Thyroid gland (tissue), 4 donors: ENCODE measurements at regions not wholly inside any gene's neighbourhood (a gene's known extent, or its start where the extent isn't known, plus 50 kb on each side); places are given as distances from the start of the nearest gene placed in this dataset.

Experiments
- DNase-seq, 2 donors: peaks; one replicate each; pipeline ENCODE4 v3.0.0-alpha.2; 2019
- H3K27ac ChIP-seq, 3 donors: fragments of 200-600 bp; sonication (generic); 1 replicate in 2 of 3; 2 replicates in 1 of 3; pipeline ENCODE4 v1.5.1; 2016 to 2019; ENCODE audit warnings: mild to moderate bottlenecking in 1 of 3, moderate library complexity in 1 of 3
- H3K27me3 ChIP-seq: fragments of 200-600 bp; sonication (generic); one replicate; pipeline ENCODE4 v1.5.1; 2019
- H3K36me3 ChIP-seq, 2 donors: fragments of 200-600 bp; sonication (generic); one replicate each; pipeline ENCODE4 v1.5.1; 2016 to 2019
- H3K4me1 ChIP-seq, 2 donors: fragments of 200-600 bp; sonication (generic); one replicate each; pipeline ENCODE4 v1.5.1; 2017 to 2019
- H3K4me3 ChIP-seq, 3 donors: fragments of 200-600 bp; sonication (generic); replicated peaks in 1 of 3; 1 replicate in 2 of 3; 2 replicates in 1 of 3; pipeline ENCODE4 v1.5.1; 2016; ENCODE audit warnings: mild to moderate bottlenecking in 1 of 3
- H3K9me3 ChIP-seq: fragments of 200-600 bp; sonication (generic); one replicate; pipeline ENCODE4 v1.5.1; 2017
- POLR2A ChIP-seq, 2 donors: fragments of 450-650 bp; IDR thresholded peaks; one replicate each; pipeline ENCODE4 v1.6.1; 2017; ENCODE audit warnings: antibody characterized with exemption in 2 of 2, mild to moderate bottlenecking in 2 of 2, moderate library complexity in 1 of 2
- WGBS, 2 donors: methylation state at CpG; one replicate each; pipeline ENCODE4 v1.1.5; 2017; 5-methylcytosine and 5-hydroxymethylcytosine counted together
- intact Hi-C: fragments of 100-400 bp; cut with DNase I; formaldehyde crosslinking; loops from one replicate; pipeline ENCODE4 v1.15.1; 2023
- TF ChIP-seq, protein P1 (sequence below), 6 experiments: fragments of 200-600 bp in 3 of 6; fragments of 450-650 bp in 3 of 6; sonication (generic) in 3 of 6; IDR thresholded peaks; one replicate each; pipeline ENCODE4 v1.5.1; 2016 to 2019; ENCODE audit warnings: antibody characterized with exemption in 6 of 6, mild to moderate bottlenecking in 2 of 6, inconsistent platforms in 1 of 6, moderate library complexity in 1 of 6

DNA sequence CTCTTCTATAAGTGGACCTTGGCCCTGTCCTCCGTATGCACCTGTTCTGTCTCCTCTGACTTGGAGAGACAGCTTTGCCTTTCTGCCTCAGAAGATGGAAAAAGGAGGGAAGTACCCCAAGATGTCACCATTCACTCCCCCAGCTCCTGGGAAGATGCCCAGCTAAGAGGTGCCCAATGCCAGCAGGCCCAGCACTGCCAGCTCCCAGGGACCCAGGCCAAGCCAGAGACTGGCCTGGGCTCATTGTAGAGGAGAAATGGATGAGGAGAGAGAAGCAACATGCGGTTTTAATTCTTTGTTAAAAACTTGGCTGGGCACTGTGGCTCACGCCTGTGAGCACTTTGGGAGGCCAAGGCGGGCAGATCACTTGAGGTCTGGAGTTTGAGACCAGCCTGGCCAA lies 111.5 kb upstream of the ZNF507 start:
- Histone ChIP-seq H3K36me3 (no peaks in the 10 kb centered on the region), H3K9me3 (no peaks in the 10 kb centered on the region), H3K4me3 (no peak overlapping the region), H3K27me3 (no peaks in the 10 kb centered on the region), H3K27ac (no peak overlapping the region), H3K4me1 (no peaks in the 10 kb centered on the region)
- 83 to 94% methylated on average over 4 of the region's 4 CpGs for WGBS, 2 donors
- TF ChIP-seq, protein P1, sequence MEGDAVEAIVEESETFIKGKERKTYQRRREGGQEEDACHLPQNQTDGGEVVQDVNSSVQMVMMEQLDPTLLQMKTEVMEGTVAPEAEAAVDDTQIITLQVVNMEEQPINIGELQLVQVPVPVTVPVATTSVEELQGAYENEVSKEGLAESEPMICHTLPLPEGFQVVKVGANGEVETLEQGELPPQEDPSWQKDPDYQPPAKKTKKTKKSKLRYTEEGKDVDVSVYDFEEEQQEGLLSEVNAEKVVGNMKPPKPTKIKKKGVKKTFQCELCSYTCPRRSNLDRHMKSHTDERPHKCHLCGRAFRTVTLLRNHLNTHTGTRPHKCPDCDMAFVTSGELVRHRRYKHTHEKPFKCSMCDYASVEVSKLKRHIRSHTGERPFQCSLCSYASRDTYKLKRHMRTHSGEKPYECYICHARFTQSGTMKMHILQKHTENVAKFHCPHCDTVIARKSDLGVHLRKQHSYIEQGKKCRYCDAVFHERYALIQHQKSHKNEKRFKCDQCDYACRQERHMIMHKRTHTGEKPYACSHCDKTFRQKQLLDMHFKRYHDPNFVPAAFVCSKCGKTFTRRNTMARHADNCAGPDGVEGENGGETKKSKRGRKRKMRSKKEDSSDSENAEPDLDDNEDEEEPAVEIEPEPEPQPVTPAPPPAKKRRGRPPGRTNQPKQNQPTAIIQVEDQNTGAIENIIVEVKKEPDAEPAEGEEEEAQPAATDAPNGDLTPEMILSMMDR (IDR thresholded peaks at IDR 0.05): no peak
- DNase-seq: no peak
- intact Hi-C loops: no loop called here

DNA sequence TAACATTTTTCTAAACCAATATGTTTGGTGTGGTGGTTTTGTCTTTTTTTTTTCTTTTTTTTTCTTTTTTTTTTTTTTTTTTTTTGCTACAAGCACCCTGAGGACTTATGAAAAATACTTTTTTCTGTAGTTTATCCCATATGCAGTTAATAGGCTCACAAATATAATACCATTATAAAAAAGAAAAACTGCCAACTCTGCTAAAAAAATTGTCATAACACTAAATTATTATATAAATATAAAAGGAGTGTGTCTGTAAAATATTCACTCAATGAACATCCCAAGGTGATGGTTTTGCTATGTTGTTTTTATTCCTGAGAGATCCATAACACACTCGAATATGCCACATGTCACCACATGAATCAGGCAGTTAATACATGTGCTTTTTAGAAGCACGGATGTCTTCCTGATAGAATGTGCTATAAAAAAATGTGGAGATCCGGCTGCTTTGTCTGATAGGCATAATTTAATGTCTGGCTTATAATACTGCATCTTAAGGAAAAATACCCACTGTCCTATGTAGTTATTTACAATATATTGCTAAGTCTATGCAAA lies 110.7 kb upstream of the ZNF507 start:
- no peaks in the 10 kb centered on the region for H3K9me3 ChIP-seq
- 78 to 84% methylated on average over 3 of the region's 3 CpGs for WGBS, 2 donors
- DNase-seq: no peak
- no peak overlapping the region for H3K4me3 ChIP-seq
- no peak overlapping the region for H3K27ac ChIP-seq
- H3K36me3 ChIP-seq: no peaks in the 10 kb centered on the region
- no peak for TF ChIP-seq POLR2A (IDR thresholded peaks at IDR 0.05)
- TF ChIP-seq, protein P1 (IDR thresholded peaks at IDR 0.05): no peak
- intact Hi-C loops: no loop called here
- no peaks in the 10 kb centered on the region for H3K27me3 ChIP-seq
- no peaks in the 10 kb centered on the region for H3K4me1 ChIP-seq

DNA sequence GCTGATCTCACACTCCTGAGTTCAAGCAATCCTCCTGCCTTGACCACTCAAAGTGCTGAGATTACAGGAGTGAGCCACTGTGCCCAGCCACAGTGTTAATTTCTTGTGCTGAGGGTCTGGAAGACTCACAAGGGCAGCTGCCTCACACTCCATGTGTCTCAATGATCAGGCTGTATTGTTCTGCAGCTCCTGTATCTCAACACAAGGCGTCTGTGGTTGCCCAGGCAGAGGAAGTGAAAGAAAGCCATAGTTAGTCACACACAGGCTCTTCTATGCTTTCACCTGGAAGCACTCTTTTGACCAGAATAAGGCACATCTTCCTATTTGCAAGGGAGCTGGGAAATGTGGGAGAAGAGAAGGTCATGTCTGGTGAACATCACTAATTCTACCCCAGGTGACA lies 107.3 kb upstream of the ZNF507 start:
- no peaks in the 10 kb centered on the region for H3K9me3 ChIP-seq
- TF ChIP-seq, protein P1 (IDR thresholded peaks at IDR 0.05): no peak
- TF ChIP-seq POLR2A (IDR thresholded peaks at IDR 0.05): no peak
- no peak overlapping the region for H3K4me3 ChIP-seq

DNA sequence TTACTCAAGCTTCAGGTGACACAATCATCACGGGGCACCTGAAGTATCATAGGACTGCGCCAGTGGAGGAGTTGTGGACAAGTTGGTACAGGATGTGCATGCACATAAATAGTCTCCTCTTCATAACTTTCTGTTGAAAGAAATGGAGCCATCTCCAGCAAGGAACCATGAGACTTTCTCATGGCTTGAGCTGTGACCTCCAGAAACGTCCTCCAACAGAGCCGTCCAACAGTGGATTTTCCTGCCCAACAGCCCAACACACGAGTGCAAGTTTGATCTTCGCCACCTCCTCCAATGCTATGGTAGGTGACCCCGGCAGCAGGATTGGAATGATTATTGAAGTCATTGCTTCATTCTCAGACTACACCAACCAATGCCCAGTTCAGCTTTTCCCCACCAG lies 105.1 kb upstream of the ZNF507 start:
- DNase-seq: no peak
- TF ChIP-seq POLR2A (IDR thresholded peaks at IDR 0.05): no peak
- TF ChIP-seq, protein P1 (IDR thresholded peaks at IDR 0.05): no peak
- Histone ChIP-seq H3K9me3 (no peaks in the 10 kb centered on the region), H3K27me3 (no peaks in the 10 kb centered on the region), H3K27ac (no peak overlapping the region), H3K4me1 (no peaks in the 10 kb centered on the region), H3K36me3 (no peaks in the 10 kb centered on the region), H3K4me3 (no peak overlapping the region)
- WGBS, 2 donors: 90 to 91% methylated on average over 7 of the region's 7 CpGs
- intact Hi-C loops: no loop called here

More for the DNA sequence above, 107.3 kb upstream of the ZNF507 start:
- intact Hi-C loops: no loop called here
- WGBS, 2 donors: 44 to 45% methylated on average over 1 of the region's 1 CpG
- Histone ChIP-seq H3K27me3 (no peaks in the 10 kb centered on the region), H3K27ac (no peak overlapping the region), H3K4me1 (no peaks in the 10 kb centered on the region), H3K36me3 (no peaks in the 10 kb centered on the region)
- no peak for DNase-seq

DNA sequence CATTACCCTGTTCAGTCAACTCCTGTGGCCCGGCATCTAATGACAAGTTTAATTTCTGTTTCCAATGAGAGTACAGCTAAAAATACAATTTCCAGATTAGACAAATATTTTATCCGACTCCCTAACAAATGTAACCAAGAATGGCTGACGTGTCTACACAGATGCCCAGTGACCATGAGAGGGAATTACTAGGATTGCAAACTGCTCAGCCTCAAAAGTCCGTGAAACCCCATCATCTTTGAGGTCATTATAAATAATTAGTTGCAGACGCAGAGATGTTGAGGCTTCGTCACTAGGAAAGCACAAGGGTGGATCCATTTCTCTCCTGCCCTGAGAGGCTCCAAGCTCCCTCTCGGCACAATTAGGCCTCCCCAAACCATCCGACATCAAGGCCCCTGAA lies 104.1 kb upstream of the ZNF507 start:
- Histone ChIP-seq H3K4me1 (no peaks in the 10 kb centered on the region), H3K27ac (no peak overlapping the region), H3K36me3 (no peaks in the 10 kb centered on the region), H3K4me3 (no peak overlapping the region), H3K27me3 (no peaks in the 10 kb centered on the region), H3K9me3 (no peaks in the 10 kb centered on the region)
- no peak for TF ChIP-seq POLR2A (IDR thresholded peaks at IDR 0.05)
- TF ChIP-seq, protein P1 (IDR thresholded peaks at IDR 0.05): no peak
- intact Hi-C loops: no loop called here
- WGBS, 2 donors: 79 to 84% methylated on average over 8 of the region's 8 CpGs
- no peak for DNase-seq
